NCI-H2107 treated with DMSO at 0.1 percent for 48 hours (cell line): ENCODE measurements at regions not wholly inside any gene's neighbourhood (a gene's known extent, or its start where the extent isn't known, plus 50 kb on each side); places are given as distances from the start of the nearest gene placed in this dataset.
"Not testable (repeated sequence)": the region's sequence is repeated elsewhere in the genome, so short reads cannot be mapped to it uniquely, and the experiment has no call there.

Experiments used
- DNase-seq: peaks from one replicate; lab custom pipeline; 2025; ENCODE audit not compliant: unreplicated experiment; lab: John Stamatoyannopoulos, UW

DNA sequence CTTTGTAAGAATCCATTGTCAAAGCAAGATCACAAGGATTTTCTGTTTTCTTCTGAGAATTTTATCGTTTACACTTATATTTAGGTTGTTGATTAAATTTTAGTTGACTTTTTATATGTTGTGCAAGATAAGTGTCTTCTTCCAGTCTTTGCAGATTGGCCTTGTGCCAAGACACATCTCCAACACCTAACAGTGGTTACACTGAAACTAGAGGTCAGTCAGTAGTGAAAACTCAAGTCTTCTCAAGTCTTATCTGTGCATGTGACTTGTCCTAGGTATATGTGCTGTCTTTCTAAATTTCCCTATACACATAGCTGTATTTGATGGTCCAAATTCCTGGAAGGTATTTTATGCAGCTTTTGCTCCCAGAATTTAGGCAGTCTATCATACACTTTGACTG is 1183.2 kb upstream of the B3GALT2 start:
- DNase-seq: no peak

DNA sequence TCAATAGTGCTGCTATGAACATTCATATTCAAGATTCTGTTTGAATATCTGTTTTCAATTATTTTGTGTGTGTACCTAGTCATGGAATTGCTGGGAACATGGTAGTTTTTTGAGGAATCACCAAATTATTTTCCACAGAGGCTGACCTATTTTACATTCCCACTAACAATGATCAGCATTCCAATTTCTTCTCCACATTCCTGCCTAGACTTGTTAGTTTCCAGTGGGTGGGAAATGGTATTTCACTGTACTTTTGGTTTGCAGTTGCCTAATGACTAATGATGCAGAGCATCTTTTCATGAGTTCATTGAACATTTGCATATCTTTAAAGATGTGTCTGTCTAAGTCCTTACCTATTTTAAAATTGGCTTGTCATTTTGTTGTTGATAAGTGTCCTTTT is 1182.6 kb upstream of the B3GALT2 start:
- DNase-seq: no peak

DNA sequence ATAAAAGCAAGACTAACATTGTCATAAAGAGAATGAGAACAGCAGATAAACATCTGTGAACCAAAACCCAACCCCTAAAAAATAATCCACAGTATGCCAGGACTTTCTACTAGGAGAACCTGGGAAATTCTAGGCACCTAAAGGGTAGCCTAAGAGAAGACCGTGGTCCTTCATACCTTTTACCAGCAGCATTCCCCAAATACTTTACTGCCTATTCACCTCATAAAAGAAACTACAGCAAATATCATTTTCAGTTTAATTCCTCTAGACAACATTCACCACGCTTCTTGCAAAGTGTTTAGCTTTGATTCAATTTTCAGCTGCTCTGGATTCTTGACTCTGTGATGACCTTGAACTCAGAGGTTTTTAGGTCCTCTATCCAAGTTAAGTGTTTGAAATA is 1180.7 kb upstream of the B3GALT2 start:
- DNase-seq: no peak

DNA sequence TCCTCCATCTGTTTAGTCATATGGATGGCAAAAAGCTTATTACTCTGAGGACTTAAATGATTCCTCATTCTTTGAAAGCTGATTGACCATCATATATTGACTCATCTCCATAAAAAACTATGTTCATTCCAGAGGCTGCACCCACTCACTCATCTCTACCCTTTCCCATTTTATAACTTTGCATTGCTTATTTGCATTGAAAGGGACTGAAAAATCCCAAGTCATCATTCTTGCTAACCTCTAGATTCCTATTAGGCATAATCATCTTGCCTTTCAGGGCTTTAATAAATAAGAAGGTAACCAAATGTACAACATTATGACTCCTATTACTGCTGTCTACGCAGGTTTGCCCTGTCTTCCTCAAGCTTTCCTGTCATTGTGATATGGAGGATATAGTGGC is 1180.3 kb upstream of the B3GALT2 start:
- DNase-seq: no peak

DNA sequence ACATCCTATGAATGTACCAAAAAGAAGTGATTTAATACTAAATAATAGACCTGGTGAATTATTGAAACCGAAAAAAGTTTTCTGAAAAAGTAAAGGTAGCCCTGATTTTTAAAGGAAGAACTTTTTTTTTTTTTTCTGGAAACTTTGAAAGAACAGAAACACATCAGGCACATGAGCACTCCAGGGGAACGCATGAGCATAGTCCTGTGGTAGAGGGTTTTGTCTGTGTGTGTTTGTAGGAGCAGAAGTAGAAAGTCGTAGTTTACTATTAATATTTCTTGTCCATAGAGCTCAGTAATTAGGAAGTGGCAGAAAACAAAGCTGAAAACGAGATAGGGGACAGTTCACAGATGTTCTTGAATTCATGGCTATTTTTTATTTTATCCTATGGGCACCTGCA is 1175.9 kb upstream of the B3GALT2 start:
- DNase-seq: no peak

GRCh38 chr1:194361374-194362131 is 1175.1 kb upstream of the B3GALT2 start:
- DNase-seq: no peak

GRCh38 chr1:194358208-194358581 is 1171.8 kb upstream of the B3GALT2 start:
- no peak for DNase-seq

DNA sequence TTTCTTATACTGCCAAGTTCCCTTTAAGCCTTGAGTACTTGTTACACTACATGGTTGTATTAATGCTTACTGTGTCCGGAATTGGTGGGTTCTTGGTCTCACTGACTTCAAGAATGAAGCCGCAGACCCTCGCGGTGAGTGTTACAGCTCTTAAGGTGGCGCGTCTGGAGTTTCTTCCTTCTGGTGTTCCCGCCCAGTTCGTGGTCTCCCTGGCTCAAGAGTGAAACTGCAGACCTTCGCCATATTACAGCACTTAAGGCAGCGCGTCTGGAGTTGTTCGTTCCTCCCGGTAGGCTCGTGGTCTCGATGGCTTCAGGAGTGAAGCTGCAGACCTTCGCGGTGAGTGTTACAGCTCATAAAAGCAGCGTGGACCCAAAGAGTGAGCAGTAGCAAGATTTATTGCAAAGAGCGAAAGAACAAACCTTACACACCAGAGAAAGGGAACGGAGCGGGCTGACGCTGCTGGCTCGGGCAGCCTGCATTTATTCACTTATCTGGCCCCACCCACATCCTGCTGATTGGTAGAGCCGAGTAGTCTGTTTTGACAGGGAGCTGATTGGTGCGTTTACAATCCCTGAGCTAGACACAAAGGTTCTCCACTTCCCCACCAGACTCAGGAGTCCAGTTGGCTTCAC is 1171.3 kb upstream of the B3GALT2 start:
- DNase-seq: not testable (repeated sequence)

DNA sequence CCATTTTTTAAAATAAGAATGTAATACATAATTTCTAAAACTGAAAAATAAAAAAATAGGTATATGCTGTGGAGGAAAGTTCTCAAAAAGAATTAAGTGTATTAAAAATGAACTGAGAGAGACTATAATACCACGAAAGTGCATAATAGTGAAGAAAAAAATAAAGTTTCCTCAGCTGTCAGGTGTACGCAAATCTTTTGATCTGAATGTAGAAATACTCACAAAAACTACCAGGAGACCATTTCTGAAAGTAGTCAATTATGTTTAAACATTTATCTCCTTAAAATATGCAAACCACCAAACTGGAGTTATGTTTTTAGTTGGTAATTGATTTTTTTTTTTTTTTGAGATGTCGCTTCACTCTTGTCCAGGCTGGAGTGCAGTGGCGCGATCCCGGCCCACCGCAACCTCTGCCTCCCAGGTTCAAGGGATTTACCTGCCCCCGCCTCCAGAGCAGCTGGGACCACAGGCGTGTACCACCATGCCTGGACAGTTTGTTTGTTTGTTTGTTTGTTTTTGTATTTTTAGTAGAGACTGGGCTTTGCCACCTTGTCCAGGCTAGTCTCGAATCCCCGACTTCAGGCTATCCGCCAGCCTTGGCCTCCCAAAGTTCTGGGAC is 1169.2 kb upstream of the B3GALT2 start:
- DNase-seq: no peak

DNA sequence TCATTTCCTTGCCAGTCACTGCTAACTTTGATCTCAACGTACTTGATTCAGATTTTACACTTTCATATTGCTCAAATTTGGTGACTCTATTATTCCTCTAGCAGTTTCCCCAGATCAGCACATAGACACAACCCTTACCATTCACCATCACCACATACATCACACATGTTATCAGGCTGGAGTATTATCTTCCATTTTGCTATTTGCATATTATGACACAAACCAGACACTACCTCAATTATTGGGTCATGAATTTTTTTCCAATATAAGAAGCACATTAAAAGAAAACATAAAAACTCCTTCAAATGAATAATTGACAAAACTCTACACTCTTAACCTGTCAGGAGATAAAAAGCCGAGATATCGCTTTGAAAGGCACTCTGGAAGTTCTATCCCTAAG is 1166.7 kb upstream of the B3GALT2 start:
- DNase-seq: no peak

- DNase-seq: no peak
Observed at GRCh38 chr1:194347200-194347599, 1160.8 kb upstream of the B3GALT2 start.

- DNase-seq: no peak
Observed at GRCh38 chr1:194342484-194343262, 1156.3 kb upstream of the B3GALT2 start.

GRCh38 chr1:194341587-194341986 is 1155.2 kb upstream of the B3GALT2 start:
- no peak for DNase-seq

GRCh38 chr1:194339471-194339870 is 1153.1 kb upstream of the B3GALT2 start:
- no peak for DNase-seq

DNA sequence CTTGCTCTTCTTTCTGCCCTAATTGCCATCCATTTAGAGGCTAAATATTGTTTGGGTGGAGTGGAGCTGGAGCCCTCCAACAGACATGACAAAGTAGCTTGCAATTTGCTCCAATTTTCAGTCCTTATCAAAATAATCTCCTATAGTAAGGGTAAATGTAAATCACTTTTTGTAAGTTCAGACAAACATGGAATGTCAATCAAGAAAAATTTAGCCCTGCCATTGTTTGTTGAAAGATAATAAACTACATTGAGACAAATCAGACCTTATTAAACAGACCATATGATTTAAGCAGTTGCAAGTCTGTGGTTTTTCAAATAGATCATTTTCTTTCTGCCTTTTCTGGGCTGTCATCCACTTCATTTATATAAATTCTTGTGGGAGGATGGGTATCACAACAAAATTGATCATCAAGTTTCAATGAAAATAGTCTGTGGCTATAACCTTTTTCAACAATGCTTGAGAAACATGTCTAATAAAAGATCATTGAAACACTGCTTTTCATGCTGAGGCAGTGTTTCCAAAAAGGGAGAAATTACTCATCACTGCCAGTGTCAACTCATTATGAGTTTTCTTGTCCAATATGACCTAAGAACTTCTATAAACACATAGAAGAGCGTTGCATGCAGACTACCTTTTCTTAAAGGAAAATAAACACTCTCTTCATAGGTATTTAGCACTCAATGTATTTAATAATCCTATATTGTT is 1152.0 kb upstream of the B3GALT2 start:
- DNase-seq: no peak

GRCh38 chr1:194333240-194333639 is 1146.8 kb upstream of the B3GALT2 start:
- DNase-seq: no peak

- DNase-seq: no peak
Observed at GRCh38 chr1:194331758-194332157, 1145.3 kb upstream of the B3GALT2 start.

DNA sequence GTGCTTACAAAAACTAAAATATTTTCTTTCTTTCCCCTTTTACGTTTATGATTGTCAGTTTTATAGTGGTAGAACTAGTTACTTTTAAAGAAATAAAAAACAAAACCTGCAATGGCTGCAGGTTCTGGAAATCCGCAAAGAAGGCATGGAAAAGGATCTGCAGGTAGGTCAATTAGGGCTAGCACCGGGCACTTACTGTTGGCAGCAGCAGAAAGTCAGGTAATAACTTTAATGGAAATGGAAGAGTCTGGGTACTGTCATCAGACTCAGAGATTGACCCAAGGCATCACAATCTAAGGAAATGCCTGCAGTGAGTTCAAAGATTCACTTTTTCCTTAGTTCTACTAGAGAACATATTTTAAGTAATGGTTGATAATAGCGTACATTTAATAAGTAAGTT is 1136.3 kb upstream of the B3GALT2 start:
- DNase-seq: no peak

GRCh38 chr1:194318790-194319280 is 1132.4 kb upstream of the B3GALT2 start:
- DNase-seq: no peak

DNA sequence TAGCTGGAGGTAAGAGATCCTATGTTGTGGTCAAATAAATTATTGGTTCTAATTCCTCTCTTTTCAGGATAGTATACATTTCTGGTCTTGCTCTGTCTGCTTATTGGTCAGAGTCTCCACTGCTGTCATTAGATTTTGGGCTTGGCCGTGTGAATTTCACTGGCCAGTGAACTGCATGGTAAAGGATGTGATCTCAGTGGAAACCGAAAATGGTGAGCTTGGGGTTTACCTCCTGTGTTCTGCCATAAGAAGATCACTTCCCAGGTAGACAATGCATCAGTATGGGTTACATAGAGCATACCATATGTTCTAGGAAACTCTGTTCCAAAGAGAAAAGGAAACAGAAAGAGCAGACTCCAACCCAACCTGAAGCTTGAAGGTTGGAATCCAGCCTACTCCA is 1123.3 kb upstream of the B3GALT2 start:
- DNase-seq: no peak

DNA sequence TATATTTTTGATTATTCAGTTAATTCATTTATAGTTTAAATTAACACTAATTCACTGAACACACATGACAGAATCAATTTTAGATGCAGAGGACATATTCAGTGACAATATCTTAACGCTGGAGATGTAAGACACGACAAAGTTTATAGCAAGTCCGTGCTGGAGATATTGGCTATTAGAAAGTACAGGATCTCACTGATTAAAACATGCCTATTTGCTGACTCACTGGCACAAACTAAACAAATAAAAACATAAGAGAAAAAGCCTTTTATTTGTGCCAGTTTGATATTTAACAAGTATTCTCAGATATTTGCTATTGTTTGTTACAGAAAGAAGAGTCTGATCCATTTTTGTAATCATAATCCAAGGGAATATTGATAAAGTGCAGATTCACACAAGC is 1122.9 kb upstream of the B3GALT2 start:
- DNase-seq: no peak
